Muscle layer of duodenum (tissue), 2 donors: ENCODE measurements at regions not wholly inside any gene's neighbourhood (a gene's known extent, or its start where the extent isn't known, plus 50 kb on each side); places are given as distances from the start of the nearest gene placed in this dataset.
"Not testable (repeated sequence)": the region's sequence is repeated elsewhere in the genome, so short reads cannot be mapped to it uniquely, and the experiment has no call there.

Experiments
- H3K27ac ChIP-seq: one replicate; pipeline ENCODE4 v1.7.0; 2013; ENCODE audit warnings: mild to moderate bottlenecking, low read length
- H3K27me3 ChIP-seq: one replicate; pipeline ENCODE4 v1.7.0; 2013; ENCODE audit warnings: low read depth, mild to moderate bottlenecking, control low read depth, low read length
- H3K36me3 ChIP-seq, 2 donors: one replicate each; pipeline ENCODE4 v1.7.0; 2013; ENCODE audit warnings: low read length in 2 of 2, control low read depth in 1 of 2, mild to moderate bottlenecking in 1 of 2; ENCODE audit not compliant: insufficient read depth in 2 of 2, control insufficient read depth in 1 of 2
- H3K4me1 ChIP-seq, 2 donors: one replicate each; pipeline ENCODE4 v1.7.0; 2013; ENCODE audit warnings: low read length in 2 of 2, mild to moderate bottlenecking in 2 of 2, control low read depth in 1 of 2, moderate library complexity in 1 of 2; ENCODE audit not compliant: insufficient read depth in 2 of 2, control insufficient read depth in 1 of 2
- H3K4me3 ChIP-seq, 2 donors: one replicate each; pipeline ENCODE4 v1.7.0; 2013; ENCODE audit warnings: low read length in 2 of 2, low read depth in 1 of 2, mild to moderate bottlenecking in 1 of 2
- H3K9me3 ChIP-seq, 2 donors: one replicate each; pipeline ENCODE4 v1.7.0; 2013; ENCODE audit warnings: low read length in 2 of 2, control low read depth in 1 of 2, mild to moderate bottlenecking in 1 of 2; ENCODE audit not compliant: control insufficient read depth in 1 of 2
- donor health status: healthy.

DNA sequence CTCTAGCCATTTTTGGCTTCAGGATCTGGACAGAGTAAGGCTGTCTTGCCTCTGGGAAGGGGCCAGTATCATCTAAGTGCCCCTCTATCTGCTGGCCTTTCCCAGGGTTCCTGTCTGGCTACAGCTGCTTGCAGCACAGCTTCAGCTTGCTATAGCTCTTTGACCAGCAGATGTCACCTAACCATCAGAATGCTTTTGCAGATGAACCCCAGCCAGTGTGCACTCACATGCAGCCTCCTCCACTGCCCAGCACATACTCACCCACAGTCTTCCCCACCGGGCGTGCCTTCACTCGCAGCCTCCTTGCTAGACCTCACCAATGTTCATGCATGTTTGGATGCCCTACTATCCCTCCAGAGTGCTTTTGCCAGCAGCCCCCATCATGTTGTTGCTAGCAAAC lies 769.0 kb downstream of the BRINP3 start:
- Histone ChIP-seq H3K27me3 (no peaks in the 10 kb centered on the region), H3K4me1 (no peaks in the 10 kb centered on the region), H3K27ac (no peak overlapping the region), H3K9me3 (no peaks in the 10 kb centered on the region), H3K36me3 (no peaks in the 10 kb centered on the region), H3K4me3 (no peak overlapping the region)

DNA sequence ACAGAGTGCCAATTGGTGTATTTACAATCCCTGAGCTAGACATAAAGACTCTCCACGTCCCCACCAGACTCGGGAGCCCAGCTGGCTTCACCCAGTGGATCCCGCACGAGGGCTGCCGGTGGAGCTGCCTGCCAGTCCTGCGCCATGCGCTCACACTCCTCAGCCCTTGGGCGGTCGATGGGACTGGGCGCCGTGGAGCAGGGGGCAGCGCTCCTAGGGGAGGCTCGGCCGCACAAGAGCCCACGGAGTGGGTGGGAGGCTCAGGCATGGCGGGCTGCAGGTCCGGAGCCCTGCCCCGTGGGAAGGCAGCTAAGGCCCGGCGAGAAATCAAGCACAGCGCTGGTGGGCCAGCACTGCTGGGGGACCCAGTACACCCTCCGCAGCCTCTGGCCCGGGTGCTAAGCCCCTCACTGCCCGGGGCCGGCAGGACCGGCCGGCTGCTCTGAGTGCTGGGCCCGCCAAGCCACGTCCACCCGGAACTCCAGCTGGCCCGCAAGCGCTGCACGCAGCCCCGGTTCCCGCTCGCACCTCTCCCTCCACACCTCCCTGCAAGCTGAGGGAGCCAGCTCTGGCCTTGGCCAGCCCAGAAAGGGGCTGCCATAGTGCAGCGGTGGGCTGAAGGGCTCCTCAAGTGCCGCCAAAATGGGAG lies 759.4 kb downstream of the BRINP3 start:
- not testable (repeated sequence) for H3K36me3 ChIP-seq, H3K27me3 ChIP-seq, H3K27ac ChIP-seq, H3K4me3 ChIP-seq, H3K4me1 ChIP-seq, H3K9me3 ChIP-seq

- Histone ChIP-seq H3K9me3 (no peaks in the 10 kb centered on the region), H3K27ac (no peak overlapping the region), H3K27me3 (no peaks in the 10 kb centered on the region), H3K4me1 (no peaks in the 10 kb centered on the region), H3K4me3 (no peak overlapping the region), H3K36me3 (no peaks in the 10 kb centered on the region)
Observed at GRCh38 chr1:189726806-189727205, 750.9 kb downstream of the BRINP3 start.

DNA sequence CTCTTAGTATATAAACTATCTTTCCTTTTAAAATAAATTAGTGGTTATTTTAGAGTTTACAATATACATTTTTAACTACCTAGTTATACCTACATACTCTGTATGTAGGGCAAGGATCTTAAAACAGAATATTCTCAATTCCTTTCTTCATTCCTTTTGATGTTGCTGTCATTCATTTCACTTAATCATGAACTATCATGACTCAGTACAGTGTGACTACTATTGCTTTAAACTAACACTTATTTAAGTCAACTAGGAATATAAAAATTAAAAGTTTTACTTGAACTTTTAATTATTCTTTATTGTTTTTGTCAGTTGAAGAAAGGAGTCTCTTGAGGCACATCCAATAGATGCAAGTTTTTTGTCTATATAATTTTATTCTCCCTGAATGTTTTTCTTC lies 726.4 kb downstream of the BRINP3 start:
- H3K4me1 ChIP-seq = no peaks in the 10 kb centered on the region
- H3K4me3 ChIP-seq = no peak overlapping the region

DNA sequence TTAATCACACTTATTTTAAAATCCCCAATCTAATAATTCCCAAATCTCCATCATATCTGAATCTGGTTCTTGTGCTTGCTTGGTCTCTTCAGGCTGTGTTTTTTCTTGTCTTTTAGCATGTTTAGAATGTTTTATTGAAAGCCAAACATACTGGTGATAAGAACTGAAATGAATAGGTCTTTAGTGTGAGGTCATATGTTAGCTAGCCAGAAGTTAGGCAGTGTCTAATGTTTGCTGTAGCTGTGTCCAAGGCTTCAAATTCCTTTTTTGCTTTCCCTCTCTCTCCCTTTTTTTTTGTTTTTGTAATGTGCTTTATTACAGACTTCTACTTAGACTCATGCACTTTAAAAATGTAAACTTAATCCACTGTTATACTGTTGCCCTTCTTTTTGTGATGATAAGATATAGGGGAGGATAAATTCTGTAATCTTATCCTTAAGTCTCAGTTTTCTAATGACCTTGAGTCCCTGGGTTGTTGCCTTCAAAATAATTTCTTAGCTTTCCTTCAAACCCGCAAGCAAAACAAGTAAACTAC lies 725.1 kb downstream of the BRINP3 start:
- no peak overlapping the region for H3K27ac ChIP-seq
- H3K9me3 ChIP-seq = no peaks in the 10 kb centered on the region
- no peak overlapping the region for H3K4me3 ChIP-seq
- H3K36me3 ChIP-seq = no peaks in the 10 kb centered on the region
- H3K4me1 ChIP-seq = no peaks in the 10 kb centered on the region
- H3K27me3 ChIP-seq = no peaks in the 10 kb centered on the region

More for the DNA sequence above, 726.4 kb downstream of the BRINP3 start:
- H3K9me3 ChIP-seq = no peaks in the 10 kb centered on the region
- no peak overlapping the region for H3K27ac ChIP-seq
- no peaks in the 10 kb centered on the region for H3K27me3 ChIP-seq
- H3K36me3 ChIP-seq = no peaks in the 10 kb centered on the region

GRCh38 chr1:189755100-189755499 lies 722.6 kb downstream of the BRINP3 start:
- H3K27ac ChIP-seq, H3K4me1 ChIP-seq, H3K4me3 ChIP-seq, H3K27me3 ChIP-seq, H3K9me3 ChIP-seq, H3K36me3 ChIP-seq: not testable (repeated sequence)

DNA sequence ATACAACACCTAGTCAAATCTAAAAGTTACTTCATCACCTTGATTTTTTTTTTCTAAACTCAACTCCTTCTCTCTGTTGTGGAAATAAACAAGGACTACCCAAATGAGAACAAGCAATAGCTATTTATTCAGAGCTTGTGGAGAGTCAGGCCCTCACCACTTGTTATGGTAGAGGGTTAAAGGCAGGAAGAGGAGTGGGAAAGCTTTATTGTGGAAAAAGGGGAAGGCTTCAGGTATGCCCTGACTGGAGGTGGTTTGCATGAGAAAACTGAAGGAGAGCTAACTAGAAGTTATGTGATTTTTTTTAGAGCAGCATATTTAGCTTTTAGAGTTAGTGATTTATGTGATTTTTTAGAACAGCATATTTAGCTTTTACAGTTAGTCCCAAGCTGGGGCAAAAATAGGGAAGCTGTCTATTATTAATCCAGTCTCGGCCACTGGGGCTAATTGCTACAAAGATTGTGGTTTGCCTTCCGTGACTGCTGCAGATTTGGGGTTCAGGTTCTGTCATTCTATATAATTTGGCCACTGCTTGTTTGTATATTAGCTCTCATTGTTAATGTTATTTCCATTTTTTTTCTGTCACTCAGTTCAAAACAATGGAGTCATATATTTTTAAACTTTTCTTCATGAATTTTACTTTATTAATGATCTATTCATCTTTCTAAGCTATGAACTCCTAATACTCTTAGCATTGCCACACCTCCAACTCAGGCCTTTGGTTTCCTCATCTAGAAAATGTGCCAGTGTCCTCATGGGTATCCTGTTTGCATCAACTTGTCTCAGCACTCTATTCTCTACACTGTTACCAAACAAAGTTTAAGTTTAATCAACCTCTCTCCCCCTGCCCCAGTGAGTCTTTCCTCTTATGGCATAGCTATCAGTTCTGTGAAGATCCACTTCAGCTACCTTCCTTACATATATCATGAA lies 713.0 kb downstream of the BRINP3 start:
- Histone ChIP-seq H3K4me3 (no peak overlapping the region), H3K36me3 (no peaks in the 10 kb centered on the region), H3K9me3 (no peaks in the 10 kb centered on the region), H3K27me3 (no peaks in the 10 kb centered on the region), H3K27ac (no peak overlapping the region), H3K4me1 (no peaks in the 10 kb centered on the region)

GRCh38 chr1:189769448-189769847 lies 708.2 kb downstream of the BRINP3 start:
- Histone ChIP-seq H3K4me1 (no peaks in the 10 kb centered on the region), H3K36me3 (no peaks in the 10 kb centered on the region), H3K27ac (no peak overlapping the region)

DNA sequence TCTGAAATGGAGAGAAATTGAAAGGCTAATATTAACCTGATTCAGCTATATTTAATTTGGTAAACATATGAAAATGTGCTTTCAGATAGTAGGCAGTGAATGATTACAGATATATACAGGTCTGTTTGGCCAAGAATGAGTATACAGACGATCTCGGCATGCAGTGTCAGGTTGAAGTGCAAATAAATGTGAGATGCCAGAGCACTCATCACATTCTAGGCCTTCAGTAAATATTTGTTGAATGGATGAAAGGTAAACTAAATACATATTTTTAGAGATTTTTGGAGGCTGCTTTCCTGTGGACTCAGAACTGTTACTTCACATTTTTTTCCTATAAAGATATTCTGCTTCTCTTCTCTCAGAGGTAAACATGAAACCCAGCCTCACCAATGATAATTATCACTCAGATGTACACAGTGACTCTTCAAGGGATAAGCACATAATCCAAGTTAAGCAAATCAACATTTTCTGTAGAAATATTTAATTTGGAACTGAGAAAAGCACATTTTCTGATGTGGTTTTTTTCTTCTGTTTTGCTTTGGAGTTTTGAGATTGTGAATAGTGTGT lies 702.9 kb downstream of the BRINP3 start:
- H3K36me3 ChIP-seq = no peaks in the 10 kb centered on the region
- no peaks in the 10 kb centered on the region for H3K4me1 ChIP-seq
- no peak overlapping the region for H3K27ac ChIP-seq
- H3K9me3 ChIP-seq = no peaks in the 10 kb centered on the region
- no peak overlapping the region for H3K4me3 ChIP-seq
- H3K27me3 ChIP-seq = no peaks in the 10 kb centered on the region

More at GRCh38 chr1:189769448-189769847, 708.2 kb downstream of the BRINP3 start:
- Histone ChIP-seq H3K9me3 (no peaks in the 10 kb centered on the region), H3K27me3 (no peaks in the 10 kb centered on the region), H3K4me3 (no peak overlapping the region)

DNA sequence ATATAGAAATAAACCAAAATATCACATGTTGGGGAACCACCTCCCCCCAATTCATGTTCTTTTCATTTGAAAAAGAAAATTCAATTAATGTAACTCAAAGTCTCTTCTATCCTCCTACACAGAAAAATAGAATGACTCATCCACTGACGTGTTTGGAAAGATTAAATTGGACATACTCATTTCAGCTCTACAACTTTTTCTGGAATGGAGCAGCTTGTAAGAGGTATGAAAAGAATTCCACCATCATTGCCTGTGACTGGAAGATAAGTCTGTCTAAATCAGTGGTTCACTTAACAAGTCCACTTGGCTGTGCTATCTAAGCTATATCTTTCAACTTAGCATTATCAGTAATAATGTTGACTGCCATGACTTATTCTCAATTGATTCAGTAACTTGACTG lies 702.3 kb downstream of the BRINP3 start:
- Histone ChIP-seq H3K4me3 (no peak overlapping the region), H3K4me1 (no peaks in the 10 kb centered on the region)

DNA sequence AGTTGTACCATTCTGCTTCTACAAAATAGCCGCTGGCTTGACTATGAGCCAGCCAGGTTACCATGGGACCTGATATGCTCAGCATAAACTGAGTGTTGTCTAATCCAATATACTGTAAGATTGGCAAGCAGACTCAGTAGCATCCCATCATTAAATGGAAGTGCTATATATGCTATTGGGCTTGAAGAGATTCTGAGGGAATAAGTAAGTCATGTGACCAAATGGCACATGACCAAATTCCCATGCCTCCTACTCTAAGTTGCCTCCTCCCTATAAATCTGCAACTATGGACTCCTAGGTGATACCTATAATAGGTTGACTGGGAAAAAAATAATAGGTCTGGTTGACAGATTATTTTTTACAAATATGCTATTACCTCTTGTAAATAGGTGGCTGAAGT lies 698.6 kb downstream of the BRINP3 start:
- no peak overlapping the region for H3K27ac ChIP-seq

More for the DNA sequence above, 702.3 kb downstream of the BRINP3 start:
- no peaks in the 10 kb centered on the region for H3K36me3 ChIP-seq
- H3K27me3 ChIP-seq = no peaks in the 10 kb centered on the region
- no peak overlapping the region for H3K27ac ChIP-seq
- H3K9me3 ChIP-seq = no peaks in the 10 kb centered on the region

More for the DNA sequence above, 698.6 kb downstream of the BRINP3 start:
- Histone ChIP-seq H3K36me3 (no peaks in the 10 kb centered on the region), H3K9me3 (no peaks in the 10 kb centered on the region), H3K4me3 (no peak overlapping the region), H3K4me1 (no peaks in the 10 kb centered on the region), H3K27me3 (no peaks in the 10 kb centered on the region)
